NCI-H748 treated with DMSO at 0.1 percent for 48 hours (cell line): ENCODE measurements at regions not wholly inside any gene's neighbourhood (a gene's known extent, or its start where the extent isn't known, plus 50 kb on each side); places are given as distances from the start of the nearest gene placed in this dataset.
A peak's percentile ranks its signal among the peaks of the same experiment; 100 is the strongest.
"Not testable (repeated sequence)": the region's sequence is repeated elsewhere in the genome, so short reads cannot be mapped to it uniquely, and the experiment has no call there.

Experiments used
- DNase-seq: peaks from one replicate; lab custom pipeline; 2025; lab: John Stamatoyannopoulos, UW

GRCh38 chr9:12997009-12997408, 222.2 kb downstream of the LURAP1L start:
- DNase-seq: no peak

- DNase-seq: no peak
These were observed 227.3 kb downstream of the LURAP1L start for GRCh38 chr9:13001989-13002580.

- DNase-seq: no peak
These were observed 227.9 kb downstream of the LURAP1L start for GRCh38 chr9:13002740-13003139.

GRCh38 chr9:13009871-13010270, 235.1 kb downstream of the LURAP1L start:
- no peak for DNase-seq

- DNase-seq: no peak
These were observed 239.4 kb downstream of the LURAP1L start for GRCh38 chr9:13013991-13014883.

- no peak for DNase-seq
These were observed 242.4 kb downstream of the LURAP1L start for GRCh38 chr9:13017260-13017659.

- DNase-seq: no peak
These were observed 245.6 kb downstream of the LURAP1L start for GRCh38 chr9:13020146-13021040.

GRCh38 chr9:13022756-13023155, 247.9 kb downstream of the LURAP1L start:
- no peak for DNase-seq

- no peak for DNase-seq
These were observed 248.7 kb downstream of the LURAP1L start for GRCh38 chr9:13023498-13023897.

- no peak for DNase-seq
These were observed 252.1 kb downstream of the LURAP1L start for GRCh38 chr9:13026956-13027355.

GRCh38 chr9:13027879-13028278, 251.6 kb downstream of the MPDZ start:
- no peak for DNase-seq

- no peak for DNase-seq
These were observed 246.9 kb downstream of the MPDZ start for GRCh38 chr9:13032585-13032984.

GRCh38 chr9:13033959-13034693, 245.4 kb downstream of the MPDZ start:
- DNase-seq: peak; percentile 84

- DNase-seq: no peak
These were observed 244.8 kb downstream of the MPDZ start for GRCh38 chr9:13034694-13035002.

- DNase-seq: no peak
These were observed 243.7 kb downstream of the MPDZ start for GRCh38 chr9:13035822-13036221.

- DNase-seq: not testable (repeated sequence)
These were observed 241.7 kb downstream of the MPDZ start for GRCh38 chr9:13037808-13038207.

GRCh38 chr9:13047827-13048587, 231.5 kb downstream of the MPDZ start:
- no peak for DNase-seq

- peak; percentile 73 for DNase-seq
These were observed 230.3 kb downstream of the MPDZ start for GRCh38 chr9:13049223-13049622.

GRCh38 chr9:13053504-13053903, 226.0 kb downstream of the MPDZ start:
- DNase-seq: no peak

GRCh38 chr9:13054389-13054788, 225.1 kb downstream of the MPDZ start:
- no peak for DNase-seq
